ENCODE measurements at regions not wholly inside any gene's neighbourhood (a gene's known extent, or its start where the extent isn't known, plus 50 kb on each side); places are given as distances from the start of the nearest gene placed in this dataset.

GRCh38 chr22:44378380-44378779, 65.6 kb upstream of the SHISAL1 start:
- TF ChIP-seq CTCF (IDR thresholded peaks at IDR 0.05) (no peak), POLR2A (IDR thresholded peaks at IDR 0.05) (no peak)
